K562 (cell line): ENCODE measurements at regions not wholly inside any gene's neighbourhood (a gene's known extent, or its start where the extent isn't known, plus 50 kb on each side); places are given as distances from the start of the nearest gene placed in this dataset.

ENCODE experiments used
- BRD9 ChIP-seq: fragments of 450-650 bp; IDR thresholded peaks from 2 replicates; pipeline ENCODE4 v1.6.1; 2018; ENCODE audit warnings: low read depth; ENCODE audit not compliant: partially characterized antibody
- ELK3 ChIP-seq: fragments of 450-650 bp; formaldehyde crosslinking; IDR thresholded peaks from 2 replicates; pipeline ENCODE4 v1.4.0; 2020; ENCODE audit warnings: mild to moderate bottlenecking
- FOSL1 ChIP-seq: fragments of 200-800 bp; sonication (Bioruptor generic); conservative IDR thresholded peaks from 2 replicates; pipeline ENCODE4 v1.6.1; 2016; ENCODE audit warnings: missing genetic modification characterization, missing compliant biosample characterization
- FOXA1 ChIP-seq: fragments of 450-650 bp; IDR thresholded peaks from 2 replicates; pipeline ENCODE4 v1.6.1; 2016; ENCODE audit warnings: mild to moderate bottlenecking, borderline replicate concordance
- FOXK1 ChIP-seq: sonication (generic); formaldehyde crosslinking; IDR thresholded peaks from 2 replicates; pipeline ENCODE4 v1.8.0; 2022; ENCODE audit warnings: missing genetic modification reagents, mild to moderate bottlenecking, borderline replicate concordance
- GABPB1 ChIP-seq: sonication (generic); formaldehyde crosslinking; IDR thresholded peaks from 2 replicates; pipeline ENCODE4 v1.8.0; 2022; ENCODE audit warnings: mild to moderate bottlenecking, missing genetic modification reagents
- MAZ ChIP-seq, 2 experiments: fragments of 450-650 bp in 1 of 2; sonication (generic) in 1 of 2; formaldehyde crosslinking; IDR thresholded peaks in 1 of 2; conservative IDR thresholded peaks in 1 of 2; 2 replicates each; pipeline versions ENCODE4 v1.4.0 to v1.5.0; 2020; ENCODE audit warnings: mild to moderate bottlenecking in 1 of 2, missing genetic modification reagents in 1 of 2
- POLR2A ChIP-seq: fragments of 450-650 bp; conservative IDR thresholded peaks from 2 replicates; pipeline ENCODE4 v1.6.1; 2016
- POLR2H ChIP-seq: IDR thresholded peaks from 2 replicates; pipeline ENCODE4 v1.6.1; 2016; ENCODE audit warnings: missing genetic modification characterization, low read depth, mild to moderate bottlenecking, control low read depth, missing compliant biosample characterization, moderate library complexity
- POU5F1 ChIP-seq: fragments of 150-350 bp; IDR thresholded peaks from 2 replicates; pipeline ENCODE4 v1.6.1; 2014; ENCODE audit warnings: borderline replicate concordance, low read length, low read depth, mild to moderate bottlenecking; ENCODE audit not compliant: partially characterized antibody
- PTRF ChIP-seq: fragments of 450-650 bp; IDR thresholded peaks from 2 replicates; pipeline ENCODE4 v1.6.1; 2016; ENCODE audit warnings: mild to moderate bottlenecking, missing genetic modification characterization, missing compliant biosample characterization
- RAD21 ChIP-seq, 2 experiments: fragments of 250-450 bp in 1 of 2; fragments of 450-650 bp in 1 of 2; sonication (Bioruptor Pico) in 1 of 2; formaldehyde crosslinking in 1 of 2; IDR thresholded peaks in 1 of 2; conservative IDR thresholded peaks in 1 of 2; 2 replicates each; pipeline versions ENCODE4 v1.4.0 to v1.8.0; 2020 to 2022; ENCODE audit warnings: mild to moderate bottlenecking in 2 of 2, moderate library complexity in 1 of 2
- RAD51 ChIP-seq: fragments of 450-650 bp; IDR thresholded peaks from 2 replicates; pipeline ENCODE4 v1.7.1; 2016; ENCODE audit warnings: low read depth, mild to moderate bottlenecking, borderline replicate concordance
- SIN3A ChIP-seq, 2 experiments: fragments of 150-350 bp in 1 of 2; IDR thresholded peaks; 2 replicates each; pipeline ENCODE4 v1.6.1; 2011 to 2016; ENCODE audit warnings: borderline replicate concordance in 2 of 2, low read depth in 2 of 2, low read length in 2 of 2, mild to moderate bottlenecking in 2 of 2, moderate library complexity in 2 of 2; ENCODE audit not compliant: control insufficient read depth in 1 of 2
- SIX5 ChIP-seq, 2 experiments: IDR thresholded peaks; 2 replicates each; pipeline ENCODE4 v1.6.1; 2011; ENCODE audit warnings: low read length in 2 of 2, borderline replicate concordance in 1 of 2, low read depth in 1 of 2, mild to moderate bottlenecking in 1 of 2, moderate library complexity in 1 of 2; ENCODE audit not compliant: insufficient read depth in 1 of 2
- SRSF7 ChIP-seq: fragments of 200-400 bp; formaldehyde crosslinking; optimal IDR thresholded peaks from 2 replicates; pipeline ENCODE3; 2017; ENCODE audit warnings: mild to moderate bottlenecking, low read depth, low read length
- TARDBP ChIP-seq: fragments of 450-650 bp; IDR thresholded peaks from 2 replicates; pipeline ENCODE4 v1.6.1; 2016
- TCF3 ChIP-seq: sonication (generic); formaldehyde crosslinking; IDR thresholded peaks from 2 replicates; pipeline ENCODE4 v1.4.0; 2020; ENCODE audit warnings: mild to moderate bottlenecking, missing genetic modification reagents
- THRB ChIP-seq: fragments of 450-650 bp; formaldehyde crosslinking; conservative IDR thresholded peaks from 2 replicates; pipeline ENCODE4 v1.4.0; 2022; ENCODE audit warnings: mild to moderate bottlenecking, missing genetic modification characterization
- TRIM24 ChIP-seq, 2 experiments: fragments of 450-650 bp; IDR thresholded peaks; 2 replicates each; pipeline ENCODE4 v1.6.1; 2016
- XRCC3 ChIP-seq: fragments of 450-650 bp; IDR thresholded peaks from 2 replicates; pipeline ENCODE4 v1.6.1; 2017; ENCODE audit warnings: mild to moderate bottlenecking, moderate library complexity
- XRCC4 ChIP-seq: IDR thresholded peaks from one replicate; pipeline ENCODE4 v1.6.1; 2011; ENCODE audit not compliant: insufficient read depth, insufficient read length; ENCODE audit errors: extremely low read depth
- ZBTB1 ChIP-seq: sonication (generic); formaldehyde crosslinking; IDR thresholded peaks from 2 replicates; pipeline ENCODE4 v1.8.1; 2023; ENCODE audit warnings: missing genetic modification reagents, low read depth, mild to moderate bottlenecking, borderline replicate concordance
- ZFX ChIP-seq: sonication (generic); formaldehyde crosslinking; IDR thresholded peaks from 2 replicates; pipeline ENCODE4 v1.8.0; 2022; ENCODE audit warnings: mild to moderate bottlenecking, missing genetic modification reagents, moderate library complexity
- ZNF274 ChIP-seq: IDR thresholded peaks from 2 replicates; pipeline ENCODE4 v1.6.1; 2011; ENCODE audit warnings: low read depth, mild to moderate bottlenecking, low read length, moderate library complexity, borderline replicate concordance

GRCh38 chr13:99087098-99087953, 109.5 kb upstream of the DOCK9 start (continued):
- TF ChIP-seq THRB (CRISPR knock-in tag): no peak
- TF ChIP-seq XRCC3: no peak
- TF ChIP-seq FOXA1: no peak
- no peak for TF ChIP-seq POU5F1
- TF ChIP-seq BRD9: no peak
- no peak for TF ChIP-seq ELK3 (CRISPR knock-in tag)
- TF ChIP-seq GABPB1: peak; percentile 51
- no peak for TF ChIP-seq SRSF7
- TF ChIP-seq SIX5 (IDR thresholded peaks at IDR 0.05; ENCODE audit: borderline replicate concordance in 1 of 2, insufficient read depth in 1 of 2, low read depth in 1 of 2, low read length in 2 of 2): no peak
- TF ChIP-seq RAD51: no peak
- TF ChIP-seq POLR2H (tag): peak; percentile 35; the same call in 1 of the 2 replicates
- no peak for TF ChIP-seq ZNF274
- TF ChIP-seq TRIM24 (IDR thresholded peaks at IDR 0.05): no peak
- TF ChIP-seq SIN3A (IDR thresholded peaks at IDR 0.05; ENCODE audit: borderline replicate concordance in 2 of 2, control insufficient read depth in 1 of 2, low read depth in 2 of 2, low read length in 2 of 2): 0 out of 4 replicates have a peak, but pooled peaks have one; percentile 27 to 37
- 0 out of 2 replicates have a peak, but pooled peaks have one; percentile 44 for TF ChIP-seq ZBTB1
- peak; percentile 74 for TF ChIP-seq POLR2A
- TF ChIP-seq XRCC4: no peak
- TF ChIP-seq FOSL1 (tag): no peak
- TF ChIP-seq ZFX: peak; percentile 90
- TF ChIP-seq RAD21 (CRISPR knock-in tag; conservative IDR thresholded peaks at IDR 0.05 in 1 of 2, IDR thresholded peaks at IDR 0.05 in 1 of 2): no peak
- 0 out of 4 replicates have a peak, but pooled peaks have one; percentile 22 to 45 for TF ChIP-seq MAZ (CRISPR knock-in tag; conservative IDR thresholded peaks at IDR 0.05 in 1 of 2, IDR thresholded peaks at IDR 0.05 in 1 of 2)
- TF ChIP-seq TARDBP: no peak
- no peak for TF ChIP-seq PTRF (tag)
- TF ChIP-seq TCF3: 0 out of 2 replicates have a peak, but pooled peaks have one; percentile 8
- TF ChIP-seq FOXK1: 0 out of 2 replicates have a peak, but pooled peaks have one; percentile 51
